Large intestine (tissue), 3 donors: ENCODE measurements at regions not wholly inside any gene's neighbourhood (a gene's known extent, or its start where the extent isn't known, plus 50 kb on each side); places are given as distances from the start of the nearest gene placed in this dataset.

Source experiments
- DNase-seq, 2 donors: peaks; one replicate each; pipeline versions ENCODE4 v3.0.0 to v3.0.0-alpha.2; 2013
- H3K27ac ChIP-seq: one replicate; pipeline ENCODE4 v1.5.1; 2013; ENCODE audit warnings: low read length
- H3K27me3 ChIP-seq: 2 replicates; pipeline ENCODE4 v1.6.1; 2013; ENCODE audit warnings: low read length; ENCODE audit not compliant: control insufficient read depth, insufficient read depth
- H3K36me3 ChIP-seq: 2 replicates; pipeline ENCODE4 v1.6.1; 2013; ENCODE audit warnings: low read length; ENCODE audit not compliant: control insufficient read depth, insufficient read depth
- H3K4me1 ChIP-seq: one replicate; pipeline ENCODE4 v1.6.1; 2013; ENCODE audit warnings: low read length; ENCODE audit not compliant: control insufficient read depth, insufficient read depth
- H3K4me3 ChIP-seq: one replicate; pipeline ENCODE4 v1.5.1; 2013; ENCODE audit warnings: low read length
- H3K9me3 ChIP-seq: one replicate; pipeline ENCODE4 v1.6.1; 2013; ENCODE audit warnings: mild to moderate bottlenecking, low read depth, low read length, moderate library complexity; ENCODE audit not compliant: control insufficient read depth
- WGBS: methylation state at CpG from one replicate; pipeline ENCODE4 v1.1.5; 2013; ENCODE audit warnings: low lambda C conversion rate; ENCODE audit not compliant: insufficient coverage; 5-methylcytosine and 5-hydroxymethylcytosine counted together

GRCh38 chr1:34668063-34668462, 86.8 kb upstream of the GJB5 start:
- WGBS = no CpG with 5 or more reads among the region's 3 CpGs
- H3K27me3 ChIP-seq = peaks cover 8% of the 10 kb centered on the region
- DNase-seq = no peak
- no peaks in the 10 kb centered on the region for H3K9me3 ChIP-seq
- H3K4me1 ChIP-seq = peaks cover 3% of the 10 kb centered on the region
- H3K27ac ChIP-seq = no peak overlapping the region
- no peak overlapping the region for H3K4me3 ChIP-seq
- no peaks in the 10 kb centered on the region for H3K36me3 ChIP-seq

- no peak overlapping the region for H3K27ac ChIP-seq
- H3K27me3 ChIP-seq = peaks cover 8% of the 10 kb centered on the region
- H3K9me3 ChIP-seq = no peaks in the 10 kb centered on the region
- no peak for DNase-seq
- WGBS = no CpG with 5 or more reads among the region's 7 CpGs
- H3K4me3 ChIP-seq = no peak overlapping the region
- H3K4me1 ChIP-seq = no peaks in the 10 kb centered on the region
- no peaks in the 10 kb centered on the region for H3K36me3 ChIP-seq
These were observed 83.9 kb upstream of the GJB5 start for GRCh38 chr1:34670982-34671381.

GRCh38 chr1:34671887-34672286, 83.0 kb upstream of the GJB5 start:
- H3K27ac ChIP-seq = no peak overlapping the region
- no peak for DNase-seq
- no peak overlapping the region for H3K4me3 ChIP-seq
- no peaks in the 10 kb centered on the region for H3K36me3 ChIP-seq
- no peaks in the 10 kb centered on the region for H3K9me3 ChIP-seq
- no peaks in the 10 kb centered on the region for H3K4me1 ChIP-seq
- peaks cover 3% of the 10 kb centered on the region for H3K27me3 ChIP-seq

- Histone ChIP-seq H3K36me3 (no peaks in the 10 kb centered on the region), H3K4me1 (peaks cover 31% of the 10 kb centered on the region), H3K9me3 (peaks cover 5% of the 10 kb centered on the region), H3K27ac (peak overlapping the region; percentile 80), H3K27me3 (no peaks in the 10 kb centered on the region), H3K4me3 (no peak overlapping the region)
- WGBS = no CpG with 5 or more reads among the region's 2 CpGs
- peak; percentile 39 to 60 for DNase-seq
These were observed 73.1 kb upstream of the GJB5 start for GRCh38 chr1:34681480-34682451.

- Histone ChIP-seq H3K27me3 (no peaks in the 10 kb centered on the region), H3K4me1 (peaks cover 31% of the 10 kb centered on the region), H3K36me3 (no peaks in the 10 kb centered on the region), H3K9me3 (peaks cover 5% of the 10 kb centered on the region), H3K4me3 (no peak overlapping the region), H3K27ac (peak overlapping the region; percentile 80)
- DNase-seq = peak; percentile 43 to 63
- no CpG with 5 or more reads among the region's 5 CpGs for WGBS
These were observed 72.2 kb upstream of the GJB5 start for GRCh38 chr1:34682452-34683223.

GRCh38 chr1:34683616-34684015, 71.2 kb upstream of the GJB5 start:
- no CpG with 5 or more reads among the region's 3 CpGs for WGBS
- H3K36me3 ChIP-seq = no peaks in the 10 kb centered on the region
- no peak overlapping the region for H3K4me3 ChIP-seq
- peaks cover 5% of the 10 kb centered on the region for H3K9me3 ChIP-seq
- peak; percentile 41 to 47 for DNase-seq
- H3K27ac ChIP-seq = peak overlapping the region; percentile 80
- H3K27me3 ChIP-seq = no peaks in the 10 kb centered on the region
- peaks cover 40% of the 10 kb centered on the region for H3K4me1 ChIP-seq

- no peak overlapping the region for H3K4me3 ChIP-seq
- H3K4me1 ChIP-seq = peaks cover 44% of the 10 kb centered on the region
- WGBS = no CpG with 5 or more reads among the region's 5 CpGs
- peak overlapping the region; percentile 80 for H3K27ac ChIP-seq
- no peaks in the 10 kb centered on the region for H3K27me3 ChIP-seq
- H3K9me3 ChIP-seq = peaks cover 5% of the 10 kb centered on the region
- H3K36me3 ChIP-seq = no peaks in the 10 kb centered on the region
- peak; percentile 55 to 70 for DNase-seq
These were observed 70.6 kb upstream of the GJB5 start for GRCh38 chr1:34684266-34684665.

GRCh38 chr1:34685225-34685624, 69.6 kb upstream of the GJB5 start:
- peak overlapping the region; percentile 80 for H3K27ac ChIP-seq
- peak; percentile 51 to 78 for DNase-seq
- H3K36me3 ChIP-seq = no peaks in the 10 kb centered on the region

GRCh38 chr1:34686531-34686930, 68.3 kb upstream of the GJB5 start:
- no CpG with 5 or more reads among the region's 2 CpGs for WGBS
- Histone ChIP-seq H3K4me3 (no peak overlapping the region), H3K9me3 (peaks cover 5% of the 10 kb centered on the region), H3K4me1 (peaks cover 44% of the 10 kb centered on the region), H3K27me3 (no peaks in the 10 kb centered on the region), H3K36me3 (no peaks in the 10 kb centered on the region), H3K27ac (no peak overlapping the region)
- no peak for DNase-seq

More at GRCh38 chr1:34685225-34685624, 69.6 kb upstream of the GJB5 start:
- no peak overlapping the region for H3K4me3 ChIP-seq
- WGBS = 100% methylated on average over 1 of the region's 2 CpGs
- H3K27me3 ChIP-seq = no peaks in the 10 kb centered on the region
- H3K4me1 ChIP-seq = peaks cover 44% of the 10 kb centered on the region
- peaks cover 5% of the 10 kb centered on the region for H3K9me3 ChIP-seq

- Histone ChIP-seq H3K9me3 (peaks cover 5% of the 10 kb centered on the region), H3K36me3 (no peaks in the 10 kb centered on the region), H3K27me3 (no peaks in the 10 kb centered on the region), H3K4me1 (peaks cover 36% of the 10 kb centered on the region), H3K27ac (peak overlapping the region; percentile 37), H3K4me3 (no peak overlapping the region)
- peak; percentile 49 to 70 for DNase-seq
- WGBS = no CpG with 5 or more reads among the region's 7 CpGs
These were observed 66.7 kb upstream of the GJB5 start for GRCh38 chr1:34688006-34688741.
